ENCODE measurements at regions not wholly inside any gene's neighbourhood (a gene's known extent, or its start where the extent isn't known, plus 50 kb on each side); places are given as distances from the start of the nearest gene placed in this dataset.

- DNase-seq (no peak), ATAC-seq (ENCODE audit: low read depth) (no peak)
- ChIA-PET CTCF (no interaction called here), POLR2A (no interaction called here)
- no peaks in the 10 kb centered on the region for H3K9me3 Mint-ChIP-seq
- H3K36me3 Mint-ChIP-seq (ENCODE audit: low read depth) = no peaks in the 10 kb centered on the region
- H3K4me1 Mint-ChIP-seq = no peaks in the 10 kb centered on the region
- intact Hi-C loops (cut with micrococcal nuclease) = no loop called here
- H3K27ac Mint-ChIP-seq = no peak overlapping the region
- TF ChIP-seq CTCF (IDR thresholded peaks at IDR 0.05) = no peak
- peaks cover 22% of the 10 kb centered on the region for H3K27me3 Mint-ChIP-seq
- H3K4me3 Mint-ChIP-seq = no peak overlapping the region
Observed at GRCh38 chr4:169849456-169849855, 91.7 kb upstream of the HPF1 start.

- no peak for TF ChIP-seq CTCF (IDR thresholded peaks at IDR 0.05)
- no peak overlapping the region for H3K27ac Mint-ChIP-seq
- H3K27me3 Mint-ChIP-seq = peaks cover 25% of the 10 kb centered on the region
- no peaks in the 10 kb centered on the region for H3K4me1 Mint-ChIP-seq
- ChIA-PET POLR2A (no interaction called here), CTCF (no interaction called here)
- H3K4me3 Mint-ChIP-seq = no peak overlapping the region
- no peak for ATAC-seq (ENCODE audit: low read depth)
- H3K9me3 Mint-ChIP-seq = no peaks in the 10 kb centered on the region
- intact Hi-C loops (cut with micrococcal nuclease) = no loop called here
- no peaks in the 10 kb centered on the region for H3K36me3 Mint-ChIP-seq (ENCODE audit: low read depth)
- no peak for DNase-seq
Observed at GRCh38 chr4:169848018-169848417, 90.3 kb upstream of the HPF1 start.

GRCh38 chr4:169847171-169847570 is 89.4 kb upstream of the HPF1 start:
- POLR2A ChIA-PET = no interaction called here
- H3K27ac Mint-ChIP-seq = no peak overlapping the region
- intact Hi-C loops (cut with micrococcal nuclease) = no loop called here
- H3K4me3 Mint-ChIP-seq = no peak overlapping the region
- ATAC-seq (ENCODE audit: low read depth) (no peak), DNase-seq (no peak)
- no peaks in the 10 kb centered on the region for H3K4me1 Mint-ChIP-seq
- no peak for TF ChIP-seq CTCF (IDR thresholded peaks at IDR 0.05)
- no peaks in the 10 kb centered on the region for H3K9me3 Mint-ChIP-seq
- CTCF ChIA-PET = no interaction called here
- peaks cover 27% of the 10 kb centered on the region for H3K27me3 Mint-ChIP-seq
- no peaks in the 10 kb centered on the region for H3K36me3 Mint-ChIP-seq (ENCODE audit: low read depth)

- TF ChIP-seq CTCF (IDR thresholded peaks at IDR 0.05) = no peak
- ATAC-seq (ENCODE audit: low read depth) (no peak), DNase-seq (no peak)
- Mint-ChIP-seq H3K4me1 (no peaks in the 10 kb centered on the region), H3K27ac (no peak overlapping the region), H3K36me3 (ENCODE audit: low read depth) (no peaks in the 10 kb centered on the region), H3K9me3 (no peaks in the 10 kb centered on the region), H3K27me3 (peaks cover 27% of the 10 kb centered on the region), H3K4me3 (no peak overlapping the region)
- intact Hi-C loops (cut with micrococcal nuclease) = no loop called here
- CTCF ChIA-PET = no interaction called here
- POLR2A ChIA-PET = no interaction called here
Observed at GRCh38 chr4:169846396-169846795, 88.7 kb upstream of the HPF1 start.

GRCh38 chr4:169841776-169842175 is 84.0 kb upstream of the HPF1 start:
- H3K9me3 Mint-ChIP-seq = peaks cover 3% of the 10 kb centered on the region

More at GRCh38 chr4:169841776-169842175, 84.0 kb upstream of the HPF1 start:
- ATAC-seq (ENCODE audit: low read depth) (no peak), DNase-seq (no peak)
- H3K27me3 Mint-ChIP-seq = peaks cover 14% of the 10 kb centered on the region
- no peaks in the 10 kb centered on the region for H3K36me3 Mint-ChIP-seq (ENCODE audit: low read depth)
- no peak for TF ChIP-seq CTCF (IDR thresholded peaks at IDR 0.05)
- H3K4me1 Mint-ChIP-seq = no peaks in the 10 kb centered on the region
- no peak overlapping the region for H3K4me3 Mint-ChIP-seq
- no peak overlapping the region for H3K27ac Mint-ChIP-seq
- intact Hi-C loops (cut with micrococcal nuclease) = no loop called here
- CTCF ChIA-PET = no interaction called here
- POLR2A ChIA-PET = no interaction called here
